CD14-positive monocyte (primary cell): ENCODE measurements at regions not wholly inside any gene's neighbourhood (a gene's known extent, or its start where the extent isn't known, plus 50 kb on each side); places are given as distances from the start of the nearest gene placed in this dataset.

Experiments used
- DNase-seq, 3 donors: peaks; one replicate each; pipeline ENCODE4 v3.0.0-alpha.2; 2011 to 2022
- H2AFZ ChIP-seq: 2 replicates; pipeline ENCODE4 v1.6.0; 2012; ENCODE audit warnings: mild to moderate bottlenecking, low read depth, low read length, inconsistent platforms; ENCODE audit not compliant: insufficient read depth, poor library complexity, severe bottlenecking
- H3K27ac ChIP-seq, 2 donors: 1 replicate in 1 of 2; 2 replicates in 1 of 2; pipeline ENCODE4 v1.5.1; 2012 to 2013; ENCODE audit warnings: low read length in 2 of 2, control low read depth in 1 of 2, inconsistent platforms in 1 of 2, low read depth in 1 of 2, mild to moderate bottlenecking in 1 of 2
- H3K27me3 ChIP-seq, 2 donors: one replicate each; pipeline versions ENCODE4 v1.6.0 to v1.6.1; 2011 to 2013; ENCODE audit warnings: low read length in 2 of 2; ENCODE audit not compliant: control insufficient read depth in 2 of 2, insufficient read depth in 2 of 2
- H3K36me3 ChIP-seq, 2 donors: replicated peaks in 1 of 2; 1 replicate in 1 of 2; 2 replicates in 1 of 2; pipeline versions ENCODE4 v1.5.1 to v1.6.1; 2012 to 2013; ENCODE audit warnings: low read length in 2 of 2, control low read depth in 1 of 2, inconsistent platforms in 1 of 2, mild to moderate bottlenecking in 1 of 2; ENCODE audit not compliant: insufficient read depth in 2 of 2, control insufficient read depth in 1 of 2
- H3K4me1 ChIP-seq, 2 donors: 1 replicate in 1 of 2; 2 replicates in 1 of 2; pipeline versions ENCODE4 v1.5.1 to v1.6.1; 2012 to 2013; ENCODE audit warnings: low read length in 2 of 2, control low read depth in 1 of 2, inconsistent platforms in 1 of 2, mild to moderate bottlenecking in 1 of 2, moderate library complexity in 1 of 2; ENCODE audit not compliant: insufficient read depth in 2 of 2, control insufficient read depth in 1 of 2
- H3K4me2 ChIP-seq: replicated peaks from 2 replicates; pipeline ENCODE3; 2012; ENCODE audit warnings: low read length, moderate library complexity, mild to moderate bottlenecking; ENCODE audit not compliant: poor library complexity, severe bottlenecking; ENCODE audit errors: extremely low read depth
- H3K4me3 ChIP-seq, 3 experiments: fragments of 200-600 bp in 1 of 3; sonication (generic) in 1 of 3; replicated peaks in 1 of 3; 1 replicate in 2 of 3; 2 replicates in 1 of 3; pipeline ENCODE4 v1.5.1; 2011 to 2013; ENCODE audit warnings: low read length in 3 of 3, mild to moderate bottlenecking in 3 of 3, control low read depth in 2 of 3, low read depth in 2 of 3, inconsistent platforms in 1 of 3, moderate library complexity in 1 of 3
- H3K79me2 ChIP-seq: 2 replicates; pipeline ENCODE4 v1.6.0; 2012; ENCODE audit warnings: mild to moderate bottlenecking, control low read depth, inconsistent platforms, low read length, moderate library complexity; ENCODE audit not compliant: insufficient read depth
- H3K9ac ChIP-seq: 2 replicates; pipeline ENCODE4 v1.6.0; 2017; ENCODE audit warnings: low read length, mild to moderate bottlenecking; ENCODE audit not compliant: insufficient read depth, poor library complexity, severe bottlenecking
- H3K9me3 ChIP-seq, 2 donors: replicated peaks in 1 of 2; 1 replicate in 1 of 2; 2 replicates in 1 of 2; pipeline versions ENCODE4 v1.5.1 to v1.6.1; 2012 to 2013; ENCODE audit warnings: low read length in 2 of 2, control low read depth in 1 of 2; ENCODE audit not compliant: control insufficient read depth in 1 of 2, insufficient read depth in 1 of 2
- H4K20me1 ChIP-seq: 2 replicates; pipeline ENCODE4 v1.6.0; 2012; ENCODE audit warnings: mild to moderate bottlenecking, low read length, control low read depth, moderate library complexity; ENCODE audit not compliant: insufficient read depth
- H3K27ac Mint-ChIP-seq, 7 donors: one replicate each; pipeline ENCODE4 v1.8.0; 2020; ENCODE audit warnings: mild to moderate bottlenecking in 7 of 7, mixed read lengths in 7 of 7, moderate library complexity in 6 of 7, inconsistent platforms in 2 of 7
- H3K27me3 Mint-ChIP-seq, 3 donors: one replicate each; pipeline ENCODE4 v1.8.0; 2021 to 2022; ENCODE audit warnings: low read depth in 3 of 3, mild to moderate bottlenecking in 3 of 3, mixed read lengths in 3 of 3, moderate library complexity in 3 of 3, inconsistent platforms in 1 of 3
- H3K36me3 Mint-ChIP-seq, 2 donors: one replicate each; pipeline ENCODE4 v1.8.0; 2020; ENCODE audit warnings: mixed read lengths in 2 of 2, inconsistent platforms in 1 of 2, mild to moderate bottlenecking in 1 of 2
- H3K4me1 Mint-ChIP-seq: one replicate; pipeline ENCODE4 v1.8.0; 2020; ENCODE audit warnings: mild to moderate bottlenecking, mixed read lengths
- H3K4me3 Mint-ChIP-seq, 2 donors: one replicate each; pipeline ENCODE4 v1.8.0; 2020; ENCODE audit warnings: mild to moderate bottlenecking in 2 of 2, mixed read lengths in 2 of 2, moderate library complexity in 1 of 2
- H3K9me3 Mint-ChIP-seq, 7 donors: one replicate each; pipeline ENCODE4 v1.8.0; 2020 to 2022; ENCODE audit warnings: mixed read lengths in 7 of 7, mild to moderate bottlenecking in 6 of 7, moderate library complexity in 6 of 7, inconsistent platforms in 2 of 7
- WGBS: methylation state at CpG from one replicate; pipeline ENCODE4 v1.1.5; 2013; ENCODE audit warnings: missing lambda C conversion rate; ENCODE audit not compliant: insufficient coverage; 5-methylcytosine and 5-hydroxymethylcytosine counted together
- intact Hi-C, 2 donors: fragments of 100-400 bp; cut with micrococcal nuclease; formaldehyde crosslinking; loops; one replicate each; pipeline versions ENCODE4 v1.15.0 to v1.15.1; 2023
- TF ChIP-seq, protein P1 (sequence below): fragments of 200-600 bp; IDR thresholded peaks from one replicate; pipeline ENCODE4 v1.8.0; 2022; ENCODE audit warnings: antibody characterized with exemption, mild to moderate bottlenecking

DNA sequence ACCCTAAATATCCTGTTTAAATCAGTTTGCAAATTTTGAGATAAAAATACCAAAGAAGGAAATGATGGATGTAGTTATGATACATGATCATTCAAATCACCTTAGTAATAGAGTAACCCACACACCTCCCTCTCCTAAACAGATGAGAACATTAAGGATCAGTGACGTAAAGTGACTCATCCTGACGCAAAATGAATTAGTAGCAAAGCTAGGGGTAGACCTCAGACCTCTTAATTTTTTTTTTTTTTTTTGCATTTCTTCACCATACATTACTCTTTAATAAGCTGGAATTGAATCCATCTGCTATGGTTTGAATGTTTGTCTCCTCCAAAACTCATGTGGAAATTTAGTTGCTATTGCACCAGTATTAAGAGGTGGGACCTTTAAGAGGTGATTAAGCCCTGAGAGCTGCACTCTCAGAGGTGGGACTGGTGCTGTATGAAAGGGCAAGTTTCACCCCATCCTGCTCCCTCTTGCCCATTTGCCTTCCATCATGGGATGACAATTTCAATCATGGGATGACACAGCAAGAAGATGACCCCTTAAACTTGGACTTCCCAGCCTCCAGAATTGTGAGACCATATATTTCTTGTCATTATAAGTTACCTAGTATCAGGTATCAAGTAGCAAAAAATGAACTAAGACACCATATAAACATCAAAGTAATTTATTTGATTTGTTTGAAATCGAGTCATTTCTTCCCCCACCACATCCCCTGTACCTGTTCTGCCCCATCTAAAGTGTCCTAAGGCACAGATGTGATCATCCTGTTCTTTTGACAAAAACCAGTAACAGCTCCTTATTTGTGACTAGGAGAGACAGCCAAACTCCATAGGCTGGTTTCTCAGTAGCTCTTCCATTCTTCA lies 114.6 kb upstream of the DUSP10 start:
- H3K27me3 ChIP-seq = no peaks in the 10 kb centered on the region
- no peak overlapping the region for H3K9ac ChIP-seq
- no peak overlapping the region for H3K27ac Mint-ChIP-seq
- peaks cover 1% of the 10 kb centered on the region for H3K4me1 Mint-ChIP-seq
- DNase-seq = no peak
- intact Hi-C loops = no loop called here
- no peak overlapping the region for H3K4me2 ChIP-seq
- no peaks in the 10 kb centered on the region for H3K9me3 ChIP-seq
- no peaks in the 10 kb centered on the region for H3K36me3 ChIP-seq
- TF ChIP-seq, protein P1, sequence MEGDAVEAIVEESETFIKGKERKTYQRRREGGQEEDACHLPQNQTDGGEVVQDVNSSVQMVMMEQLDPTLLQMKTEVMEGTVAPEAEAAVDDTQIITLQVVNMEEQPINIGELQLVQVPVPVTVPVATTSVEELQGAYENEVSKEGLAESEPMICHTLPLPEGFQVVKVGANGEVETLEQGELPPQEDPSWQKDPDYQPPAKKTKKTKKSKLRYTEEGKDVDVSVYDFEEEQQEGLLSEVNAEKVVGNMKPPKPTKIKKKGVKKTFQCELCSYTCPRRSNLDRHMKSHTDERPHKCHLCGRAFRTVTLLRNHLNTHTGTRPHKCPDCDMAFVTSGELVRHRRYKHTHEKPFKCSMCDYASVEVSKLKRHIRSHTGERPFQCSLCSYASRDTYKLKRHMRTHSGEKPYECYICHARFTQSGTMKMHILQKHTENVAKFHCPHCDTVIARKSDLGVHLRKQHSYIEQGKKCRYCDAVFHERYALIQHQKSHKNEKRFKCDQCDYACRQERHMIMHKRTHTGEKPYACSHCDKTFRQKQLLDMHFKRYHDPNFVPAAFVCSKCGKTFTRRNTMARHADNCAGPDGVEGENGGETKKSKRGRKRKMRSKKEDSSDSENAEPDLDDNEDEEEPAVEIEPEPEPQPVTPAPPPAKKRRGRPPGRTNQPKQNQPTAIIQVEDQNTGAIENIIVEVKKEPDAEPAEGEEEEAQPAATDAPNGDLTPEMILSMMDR = no peak
- no CpG with 5 or more reads among the region's 3 CpGs for WGBS
- H4K20me1 ChIP-seq = no peaks in the 10 kb centered on the region
- H3K4me1 ChIP-seq = no peaks in the 10 kb centered on the region
- H3K4me3 Mint-ChIP-seq = no peak overlapping the region
- no peak overlapping the region for H2AFZ ChIP-seq
- peaks cover 0 to 1% (median 0%) of the 10 kb centered on the region in 3 donors for H3K27me3 Mint-ChIP-seq
- H3K4me3 ChIP-seq = no peak overlapping the region
- H3K27ac ChIP-seq = no peak overlapping the region
- no peaks in the 10 kb centered on the region for H3K36me3 Mint-ChIP-seq
- H3K79me2 ChIP-seq = no peaks in the 10 kb centered on the region
- peaks cover 0 to 3% (median 0%) of the 10 kb centered on the region in 7 donors for H3K9me3 Mint-ChIP-seq

DNA sequence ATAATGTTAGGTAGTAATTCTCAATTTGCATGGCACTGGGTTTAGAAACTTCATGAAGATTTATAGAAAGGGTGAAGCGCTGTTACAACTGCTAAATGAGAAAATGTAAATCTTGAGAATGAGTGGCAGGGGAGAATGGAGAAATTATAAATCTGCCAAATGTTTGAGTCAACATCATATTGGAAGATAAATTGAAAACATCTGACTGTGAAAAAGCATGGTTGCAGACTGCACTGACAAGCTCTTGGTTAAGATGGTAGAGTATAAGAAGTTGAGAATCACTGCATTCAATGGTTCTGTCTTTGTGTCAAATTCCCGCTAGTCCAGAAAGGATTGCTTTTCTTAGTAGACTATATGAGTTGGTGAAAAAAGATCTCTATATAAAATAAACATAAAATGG lies 113.3 kb upstream of the DUSP10 start:
- Histone ChIP-seq H4K20me1 (no peaks in the 10 kb centered on the region), H3K9me3 (no peaks in the 10 kb centered on the region), H3K36me3 (no peaks in the 10 kb centered on the region), H3K9ac (no peak overlapping the region), H3K4me2 (no peak overlapping the region), H3K27ac (no peak overlapping the region), H3K27me3 (no peaks in the 10 kb centered on the region), H3K79me2 (no peaks in the 10 kb centered on the region), H3K4me1 (no peaks in the 10 kb centered on the region), H2AFZ (no peak overlapping the region), H3K4me3 (no peak overlapping the region)
- H3K4me1 Mint-ChIP-seq = no peaks in the 10 kb centered on the region
- no peak overlapping the region for H3K27ac Mint-ChIP-seq
- H3K27me3 Mint-ChIP-seq = peaks cover 0 to 1% (median 0%) of the 10 kb centered on the region in 3 donors
- intact Hi-C loops = no loop called here
- no peak overlapping the region for H3K4me3 Mint-ChIP-seq
- WGBS = no CpG with 5 or more reads among the region's 2 CpGs
- peaks cover 0 to 3% (median 0%) of the 10 kb centered on the region in 7 donors for H3K9me3 Mint-ChIP-seq
- no peak for DNase-seq
- no peaks in the 10 kb centered on the region for H3K36me3 Mint-ChIP-seq
- TF ChIP-seq, protein P1 = no peak
